AG04449 (cell line): ENCODE measurements at regions not wholly inside any gene's neighbourhood (a gene's known extent, or its start where the extent isn't known, plus 50 kb on each side); places are given as distances from the start of the nearest gene placed in this dataset.
"Not testable (repeated sequence)": the region's sequence is repeated elsewhere in the genome, so short reads cannot be mapped to it uniquely, and the experiment has no call there.

ENCODE experiments used
- CTCF ChIA-PET: fragments of 350-600 bp; formaldehyde crosslinking; extraction: SDS; loops from one replicate; lab custom pipeline; 2021; ENCODE audit warnings: antibody characterized with exemption; lab: Yijun Ruan, JAX
- POLR2A ChIA-PET: fragments of 400-600, 350-600 bp; formaldehyde crosslinking; extraction: SDS; loops from one replicate; lab custom pipeline; 2020; ENCODE audit warnings: antibody characterized with exemption, inconsistent platforms; lab: Yijun Ruan, JAX
- DNase-seq: peaks from one replicate; pipeline ENCODE4 v3.0.0-alpha.2; 2010; ENCODE audit warnings: low read depth, low spot score
- H3K4me3 ChIP-seq: 2 replicates; pipeline ENCODE4 v1.5.1; 2011; ENCODE audit warnings: low read depth, mild to moderate bottlenecking, control low read depth, low read length
- CTCF ChIP-seq: IDR thresholded peaks from one replicate; pipeline ENCODE4 v1.5.1; 2011; ENCODE audit warnings: mild to moderate bottlenecking, moderate library complexity, low read length, control low read depth, inconsistent platforms; ENCODE audit not compliant: insufficient read depth; ENCODE audit errors: missing control alignments

DNA sequence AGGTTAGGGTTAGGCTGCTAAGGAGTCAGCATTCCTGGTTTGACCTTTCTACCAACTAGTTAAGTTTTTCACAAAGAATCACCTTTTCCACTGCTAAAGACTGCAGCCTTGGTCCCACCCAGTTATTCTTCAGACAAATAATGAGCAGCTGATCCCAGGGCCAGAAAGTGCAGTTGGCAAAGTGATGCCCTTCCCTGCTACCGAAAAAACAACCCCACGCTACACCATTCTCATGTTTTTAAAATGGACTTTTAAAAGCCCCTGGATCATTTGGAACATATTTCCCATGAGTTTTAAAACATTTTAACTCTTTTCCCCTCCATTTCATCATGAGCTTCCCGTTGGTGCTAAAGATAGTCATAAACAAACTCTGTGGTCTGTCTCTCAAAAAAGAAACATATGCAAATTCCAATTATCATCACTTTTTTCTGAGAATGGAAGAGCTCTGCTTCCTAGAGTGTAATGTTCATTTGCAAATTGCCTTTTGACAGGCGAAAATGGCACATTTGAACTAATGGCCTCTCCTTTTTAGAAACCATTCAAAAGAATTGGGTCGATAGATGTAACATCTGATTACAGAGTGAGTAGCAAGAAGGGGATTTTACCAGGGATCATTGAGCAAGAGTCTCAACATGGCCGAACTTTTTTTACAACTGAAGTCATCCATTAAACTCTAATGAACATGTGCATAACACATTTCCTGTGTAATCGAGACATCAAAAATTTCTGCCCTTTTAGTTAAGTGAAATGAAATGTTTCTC, 129.3 kb upstream of the RAP1B start:
- CTCF ChIA-PET = interaction anchor here (0.6 kb wide), 1 partner anchor 326 kb away, joined by 3 read pairs; no protein-coding TSS in a partner anchor

DNA sequence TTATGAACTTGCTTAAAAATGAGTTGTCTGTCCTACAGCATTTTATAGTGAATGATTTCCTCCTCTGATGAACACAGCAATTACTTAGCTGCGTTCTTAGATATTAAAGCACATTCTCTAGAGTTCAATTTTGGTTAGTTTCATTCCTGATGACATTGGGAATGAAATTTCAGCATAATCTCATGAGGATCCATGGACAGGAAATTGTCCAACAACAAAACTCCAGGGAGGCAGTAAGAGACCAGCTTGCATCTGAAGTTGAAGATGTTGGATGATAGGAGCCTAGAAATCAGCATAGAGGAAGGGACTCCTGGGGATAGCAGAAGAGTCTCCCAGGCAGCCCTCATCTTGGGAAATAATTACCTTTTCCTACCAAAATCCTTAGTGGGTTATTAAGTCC, 128.7 kb upstream of the RAP1B start:
- H3K4me3 ChIP-seq = no peak overlapping the region
- DNase-seq = no peak
- TF ChIP-seq CTCF = no peak
- CTCF ChIA-PET = interaction anchor here (0.6 to 1.3 kb wide), 3 partner anchors 13 to 325 kb away, joined by 3 read pairs; no protein-coding TSS in a partner anchor
- POLR2A ChIA-PET = no interaction called here

More for the DNA sequence above, 129.3 kb upstream of the RAP1B start:
- H3K4me3 ChIP-seq = no peak overlapping the region
- POLR2A ChIA-PET = no interaction called here
- TF ChIP-seq CTCF = no peak
- DNase-seq = no peak

DNA sequence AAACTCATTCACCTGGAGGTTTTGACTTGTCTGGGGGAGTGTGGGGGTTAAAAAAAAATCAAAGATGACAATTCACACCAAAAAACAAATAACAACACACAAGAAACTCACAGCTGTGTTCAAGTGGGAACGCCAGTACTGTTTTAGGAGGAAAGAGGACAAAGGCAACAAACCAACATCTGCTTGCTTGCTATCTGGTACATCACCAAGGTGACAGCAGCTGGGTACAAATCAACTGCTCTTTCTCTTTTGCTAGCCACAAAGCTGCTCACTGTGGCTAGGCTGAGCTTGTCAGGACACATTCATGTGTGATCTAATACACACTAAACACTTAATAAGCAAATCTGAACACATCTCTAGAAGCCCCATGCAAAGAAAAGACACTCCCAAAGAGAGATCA, 128.0 kb upstream of the RAP1B start:
- TF ChIP-seq CTCF = no peak
- no peak for DNase-seq
- POLR2A ChIA-PET = no interaction called here
- no peak overlapping the region for H3K4me3 ChIP-seq
- CTCF ChIA-PET = interaction anchor here (1.0 to 1.3 kb wide), 3 partner anchors 13 to 130 kb away, joined by 3 to 4 read pairs (median 3); no protein-coding TSS in a partner anchor

GRCh38 chr12:68483592-68484383, 126.9 kb upstream of the RAP1B start:
- ChIA-PET CTCF (no interaction called here), POLR2A (no interaction called here)
- DNase-seq = no peak
- no peak for TF ChIP-seq CTCF
- no peak overlapping the region for H3K4me3 ChIP-seq

GRCh38 chr12:68484578-68484977, 126.1 kb upstream of the RAP1B start:
- H3K4me3 ChIP-seq, DNase-seq, CTCF ChIA-PET, POLR2A ChIA-PET: not testable (repeated sequence)

DNA sequence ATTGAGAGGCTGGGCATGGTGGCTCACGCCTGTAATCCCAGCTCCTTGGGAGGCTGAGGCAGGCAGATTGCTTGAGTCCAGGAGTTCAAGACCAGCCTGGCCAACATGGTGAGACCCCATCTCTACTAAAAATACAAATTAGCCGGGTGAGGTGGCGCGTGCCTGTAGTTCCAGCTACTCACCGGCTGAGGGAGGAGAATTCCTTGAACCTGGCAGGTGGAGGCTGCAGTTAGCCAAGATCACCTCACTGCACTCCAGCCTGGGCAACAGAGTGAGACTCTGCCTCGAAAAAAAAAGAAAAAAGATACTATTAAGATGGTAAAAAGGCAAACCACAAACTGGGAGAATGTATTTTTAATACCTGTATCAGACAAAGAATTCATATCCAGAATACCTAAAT, 124.2 kb upstream of the RAP1B start:
- CTCF ChIA-PET, POLR2A ChIA-PET: not testable (repeated sequence)

GRCh38 chr12:68487721-68488309, 122.9 kb upstream of the RAP1B start:
- DNase-seq = no peak
- no peak overlapping the region for H3K4me3 ChIP-seq
- CTCF ChIA-PET = no interaction called here
- POLR2A ChIA-PET = no interaction called here
- no peak for TF ChIP-seq CTCF

More for the DNA sequence above, 124.2 kb upstream of the RAP1B start:
- not testable (repeated sequence) for DNase-seq, H3K4me3 ChIP-seq
